ENCODE measurements at regions not wholly inside any gene's neighbourhood (a gene's known extent, or its start where the extent isn't known, plus 50 kb on each side); places are given as distances from the start of the nearest gene placed in this dataset.

GRCh38 chr5:57777174-57777581 is 294.6 kb upstream of the ACTBL2 start:
- no peak for TF ChIP-seq CTCF (IDR thresholded peaks at IDR 0.05)
- TF ChIP-seq EZH2 (IDR thresholded peaks at IDR 0.05): no peak
